ENCODE measurements at regions not wholly inside any gene's neighbourhood (a gene's known extent, or its start where the extent isn't known, plus 50 kb on each side); places are given as distances from the start of the nearest gene placed in this dataset.
A peak's percentile ranks its signal among the peaks of the same experiment; 100 is the strongest.

DNA sequence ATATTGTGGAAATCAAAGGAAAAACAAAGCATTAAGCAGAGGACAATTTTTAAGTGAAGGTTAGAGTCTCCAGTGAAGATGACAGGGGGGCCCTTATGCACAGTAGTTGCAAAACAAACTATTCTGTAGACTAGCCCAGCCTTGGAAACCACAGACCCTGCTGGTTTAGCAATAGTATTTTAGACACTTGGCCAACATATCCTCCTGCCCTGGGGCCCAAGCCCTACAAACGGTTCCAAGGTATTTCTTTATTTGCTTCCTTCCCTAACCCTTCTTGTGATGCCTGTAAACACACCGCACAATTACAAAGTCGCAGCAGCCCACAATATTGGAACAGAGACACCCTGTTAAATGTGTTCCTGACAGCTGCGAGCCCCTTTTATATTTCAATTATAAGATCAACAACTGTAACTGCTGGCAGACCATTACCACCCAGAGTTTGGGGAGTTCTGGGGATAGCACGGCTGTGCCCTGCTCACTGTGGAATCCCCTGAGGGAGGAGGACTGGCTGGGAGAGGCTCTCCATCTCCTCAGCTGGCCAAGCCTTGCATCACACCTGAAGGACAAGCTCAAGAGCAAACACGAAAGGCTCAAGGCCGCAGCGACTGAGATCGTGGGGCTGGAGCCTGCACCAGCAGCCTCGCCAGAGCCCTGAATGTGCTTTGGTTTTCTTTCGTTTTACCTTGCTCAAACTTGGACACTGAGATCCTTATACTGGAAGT is 282.2 kb upstream of the ATP5MC3 start:
- H3K4me3 ChIP-seq (ENCODE audit: low read length): no peak overlapping the region
- Mint-ChIP-seq H3K4me3 (no peak overlapping the region), H3K27ac (no peak overlapping the region), H3K27me3 (ENCODE audit: insufficient read depth) (no peaks in the 10 kb centered on the region), H3K9me3 (peaks cover 27% of the 10 kb centered on the region), H3K36me3 (ENCODE audit: low read depth) (peaks cover 4% of the 10 kb centered on the region), H3K4me1 (peaks cover 14% of the 10 kb centered on the region)
- H3K9me3 ChIP-seq (ENCODE audit: control insufficient read depth, low read length): peaks cover 10% of the 10 kb centered on the region
- H3K4me1 ChIP-seq (ENCODE audit: control insufficient read depth, insufficient read depth, low read length): no peaks in the 10 kb centered on the region
- no peaks in the 10 kb centered on the region for H3K27me3 ChIP-seq (ENCODE audit: control insufficient read depth, insufficient read depth, low read length, poor library complexity, severe bottlenecking)
- WGBS, 2 experiments (ENCODE audit: insufficient coverage in 1 of 2, insufficient read length in 1 of 2): 86 to 89% methylated on average over 8 to 11 of the region's 11 CpGs
- H3K27ac ChIP-seq (ENCODE audit: low read depth, low read length): no peak overlapping the region
- peak; percentile 47 for TF ChIP-seq CTCF (conservative IDR thresholded peaks at IDR 0.05)
- DNase-seq: peak; percentile 64
- H3K36me3 ChIP-seq (ENCODE audit: control insufficient read depth, insufficient read depth, low read length): no peaks in the 10 kb centered on the region
- no peak overlapping the region for H3K9ac ChIP-seq (ENCODE audit: extremely low read depth, low read length, poor library complexity, severe bottlenecking)

DNA sequence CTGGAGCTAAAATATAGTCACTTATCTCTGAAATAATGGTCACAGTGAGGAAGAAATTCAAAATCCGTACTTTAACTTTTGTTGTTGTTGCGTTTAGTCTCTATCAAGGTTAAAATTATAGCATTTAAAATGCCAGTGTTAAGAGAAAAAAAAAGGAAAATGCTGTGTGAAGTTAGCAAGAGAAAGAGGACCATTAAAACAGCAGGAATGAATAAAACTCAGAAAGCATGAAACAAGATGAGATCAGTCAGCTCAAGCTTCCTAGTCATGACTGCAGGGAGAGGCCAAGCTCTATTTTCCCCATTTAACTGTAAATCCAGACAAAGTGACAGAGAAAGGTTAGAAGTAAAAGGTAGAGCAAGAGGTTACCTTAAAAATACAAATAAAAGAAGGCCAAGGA is 281.7 kb upstream of the ATP5MC3 start:
- Mint-ChIP-seq H3K9me3 (peaks cover 27% of the 10 kb centered on the region), H3K4me1 (peaks cover 11% of the 10 kb centered on the region), H3K36me3 (ENCODE audit: low read depth) (peaks cover 4% of the 10 kb centered on the region), H3K27ac (no peak overlapping the region), H3K4me3 (no peak overlapping the region), H3K27me3 (ENCODE audit: insufficient read depth) (no peaks in the 10 kb centered on the region)
- Histone ChIP-seq H3K9ac (ENCODE audit: extremely low read depth, low read length, poor library complexity, severe bottlenecking) (no peak overlapping the region), H3K27me3 (ENCODE audit: control insufficient read depth, insufficient read depth, low read length, poor library complexity, severe bottlenecking) (no peaks in the 10 kb centered on the region), H3K36me3 (ENCODE audit: control insufficient read depth, insufficient read depth, low read length) (no peaks in the 10 kb centered on the region), H3K27ac (ENCODE audit: low read depth, low read length) (no peak overlapping the region), H3K9me3 (ENCODE audit: control insufficient read depth, low read length) (peaks cover 10% of the 10 kb centered on the region), H3K4me1 (ENCODE audit: control insufficient read depth, insufficient read depth, low read length) (no peaks in the 10 kb centered on the region), H3K4me3 (ENCODE audit: low read length) (no peak overlapping the region)
- no peak for DNase-seq
- no peak for TF ChIP-seq CTCF (conservative IDR thresholded peaks at IDR 0.05)
- 90 to 100% methylated on average over 2 of the region's 2 CpGs for WGBS, 2 experiments (ENCODE audit: insufficient coverage in 1 of 2, insufficient read length in 1 of 2)

- no peak overlapping the region for H3K4me3 Mint-ChIP-seq
Observed at GRCh38 chr2:175462246-175462645, 280.7 kb upstream of the ATP5MC3 start.

More at GRCh38 chr2:175462246-175462645, 280.7 kb upstream of the ATP5MC3 start:
- no peak for DNase-seq
- no peak overlapping the region for H3K9ac ChIP-seq (ENCODE audit: extremely low read depth, low read length, poor library complexity, severe bottlenecking)
- peaks cover 4% of the 10 kb centered on the region for H3K36me3 Mint-ChIP-seq (ENCODE audit: low read depth)
- no peaks in the 10 kb centered on the region for H3K27me3 ChIP-seq (ENCODE audit: control insufficient read depth, insufficient read depth, low read length, poor library complexity, severe bottlenecking)
- H3K27ac Mint-ChIP-seq: no peak overlapping the region
- H3K9me3 ChIP-seq (ENCODE audit: control insufficient read depth, low read length): peaks cover 10% of the 10 kb centered on the region
- WGBS, 2 experiments (ENCODE audit: insufficient coverage in 1 of 2, insufficient read length in 1 of 2): 94 to 100% methylated on average over 2 to 3 of the region's 3 CpGs
- no peak overlapping the region for H3K27ac ChIP-seq (ENCODE audit: low read depth, low read length)
- H3K9me3 Mint-ChIP-seq: peaks cover 27% of the 10 kb centered on the region
- H3K4me3 ChIP-seq (ENCODE audit: low read length): no peak overlapping the region
- peaks cover 11% of the 10 kb centered on the region for H3K4me1 Mint-ChIP-seq
- no peaks in the 10 kb centered on the region for H3K27me3 Mint-ChIP-seq (ENCODE audit: insufficient read depth)
- no peak for TF ChIP-seq CTCF (conservative IDR thresholded peaks at IDR 0.05)
- no peaks in the 10 kb centered on the region for H3K36me3 ChIP-seq (ENCODE audit: control insufficient read depth, insufficient read depth, low read length)
- H3K4me1 ChIP-seq (ENCODE audit: control insufficient read depth, insufficient read depth, low read length): no peaks in the 10 kb centered on the region

Data from endodermal cell (in vitro differentiated cells).